Astrocyte (in vitro differentiated cells and primary cell): ENCODE measurements at regions not wholly inside any gene's neighbourhood (a gene's known extent, or its start where the extent isn't known, plus 50 kb on each side); places are given as distances from the start of the nearest gene placed in this dataset.

Source experiments
- DNase-seq: peaks from one replicate; pipeline ENCODE4 v3.0.0-alpha.2; 2010; ENCODE audit warnings: low read depth
- FAIRE-seq: peaks from 2 replicates; lab custom pipeline; 2011; peaks lifted over from hg19 to GRCh38; lab: Jason Lieb, UNC
- H2AFZ ChIP-seq: 2 replicates; pipeline ENCODE4 v1.6.0; 2012; ENCODE audit warnings: low read depth, low read length, inconsistent platforms
- H3K27ac ChIP-seq: 2 replicates; pipeline ENCODE4 v1.5.1; 2011; ENCODE audit warnings: low read depth, low read length, inconsistent platforms
- H3K27me3 ChIP-seq: 2 replicates; pipeline ENCODE4 v1.6.0; 2011; ENCODE audit warnings: low read length, inconsistent platforms; ENCODE audit not compliant: insufficient read depth
- H3K36me3 ChIP-seq: 2 replicates; pipeline ENCODE4 v1.5.1; 2011; ENCODE audit warnings: low read length, inconsistent platforms; ENCODE audit not compliant: insufficient read depth
- H3K4me1 ChIP-seq: 2 replicates; pipeline ENCODE4 v1.5.1; 2011; ENCODE audit warnings: low read length, inconsistent platforms; ENCODE audit not compliant: insufficient read depth
- H3K4me2 ChIP-seq: 2 replicates; pipeline ENCODE4 v1.6.0; 2012; ENCODE audit warnings: low read length, inconsistent platforms
- H3K4me3 ChIP-seq: 2 replicates; pipeline ENCODE4 v1.5.1; 2011; ENCODE audit warnings: low read depth, mild to moderate bottlenecking, low read length, inconsistent platforms; ENCODE audit not compliant: insufficient read depth
- H3K79me2 ChIP-seq: 2 replicates; pipeline ENCODE4 v1.6.0; 2012; ENCODE audit warnings: mild to moderate bottlenecking, low read length, inconsistent platforms; ENCODE audit not compliant: insufficient read depth
- H3K9ac ChIP-seq: 2 replicates; pipeline ENCODE4 v1.6.0; 2012; ENCODE audit warnings: mild to moderate bottlenecking, low read length, inconsistent platforms
- H3K9me3 ChIP-seq: 2 replicates; pipeline ENCODE4 v1.5.1; 2012; ENCODE audit warnings: low read depth, mild to moderate bottlenecking, low read length, inconsistent platforms; ENCODE audit not compliant: insufficient read depth
- H4K20me1 ChIP-seq: 2 replicates; pipeline ENCODE4 v1.6.0; 2012; ENCODE audit warnings: low read length, inconsistent platforms; ENCODE audit not compliant: insufficient read depth
- H3K27ac Mint-ChIP-seq: one replicate; pipeline ENCODE4 v1.8.0; 2021; ENCODE audit warnings: mild to moderate bottlenecking, mixed read lengths; ENCODE audit not compliant: unreplicated experiment
- H3K27me3 Mint-ChIP-seq: one replicate; pipeline ENCODE4 v1.8.0; 2021; ENCODE audit warnings: low read depth, mixed read lengths; ENCODE audit not compliant: unreplicated experiment
- H3K36me3 Mint-ChIP-seq: one replicate; pipeline ENCODE4 v1.8.0; 2021; ENCODE audit warnings: low read depth, mixed read lengths; ENCODE audit not compliant: unreplicated experiment
- H3K4me1 Mint-ChIP-seq: one replicate; pipeline ENCODE4 v1.8.0; 2021; ENCODE audit warnings: low read depth, mixed read lengths; ENCODE audit not compliant: unreplicated experiment
- H3K4me3 Mint-ChIP-seq: one replicate; pipeline ENCODE4 v1.8.0; 2021; ENCODE audit warnings: mild to moderate bottlenecking, moderate library complexity, mixed read lengths; ENCODE audit not compliant: unreplicated experiment
- H3K9me3 Mint-ChIP-seq: one replicate; pipeline ENCODE4 v1.8.0; 2021; ENCODE audit warnings: mild to moderate bottlenecking, mixed read lengths; ENCODE audit not compliant: unreplicated experiment
- CTCF ChIP-seq: IDR thresholded peaks from 2 replicates; pipeline ENCODE4 v1.5.1; 2011; ENCODE audit warnings: low read depth, mild to moderate bottlenecking, inconsistent platforms, low read length, moderate library complexity; ENCODE audit not compliant: insufficient read depth
- EZH2 ChIP-seq: IDR thresholded peaks from 2 replicates; pipeline ENCODE4 v1.6.1; 2012; ENCODE audit warnings: mild to moderate bottlenecking, low read length, inconsistent platforms; ENCODE audit not compliant: insufficient read depth

GRCh38 chr3:193915613-193916012 lies 220.3 kb upstream of the HES1 start:
- Histone ChIP-seq H3K9ac (no peak overlapping the region), H3K4me2 (no peak overlapping the region), H2AFZ (no peak overlapping the region), H3K9me3 (no peaks in the 10 kb centered on the region), H3K27me3 (peaks cover 37% of the 10 kb centered on the region), H3K4me3 (no peak overlapping the region), H3K79me2 (no peaks in the 10 kb centered on the region), H3K27ac (no peak overlapping the region), H3K4me1 (no peaks in the 10 kb centered on the region), H3K36me3 (no peaks in the 10 kb centered on the region), H4K20me1 (no peaks in the 10 kb centered on the region)
- Mint-ChIP-seq H3K4me1 (no peaks in the 10 kb centered on the region), H3K27me3 (peaks cover 76% of the 10 kb centered on the region), H3K27ac (no peak overlapping the region), H3K36me3 (no peaks in the 10 kb centered on the region), H3K4me3 (no peak overlapping the region), H3K9me3 (peaks cover 5% of the 10 kb centered on the region)
- FAIRE-seq: no peak
- TF ChIP-seq CTCF (no peak), EZH2 (no peak)
- DNase-seq: no peak

- DNase-seq (no peak), FAIRE-seq (no peak)
- no peaks in the 10 kb centered on the region for H3K4me1 Mint-ChIP-seq
- TF ChIP-seq EZH2: no peak
- TF ChIP-seq CTCF: no peak
- Histone ChIP-seq H3K4me1 (no peaks in the 10 kb centered on the region), H3K79me2 (no peaks in the 10 kb centered on the region), H3K4me3 (no peak overlapping the region), H3K27ac (no peak overlapping the region), H3K27me3 (peaks cover 29% of the 10 kb centered on the region), H3K36me3 (no peaks in the 10 kb centered on the region), H4K20me1 (no peaks in the 10 kb centered on the region), H3K9me3 (no peaks in the 10 kb centered on the region), H2AFZ (no peak overlapping the region), H3K9ac (no peak overlapping the region), H3K4me2 (no peak overlapping the region)
- H3K27me3 Mint-ChIP-seq: peaks cover 76% of the 10 kb centered on the region
- no peak overlapping the region for H3K27ac Mint-ChIP-seq
- peaks cover 13% of the 10 kb centered on the region for H3K9me3 Mint-ChIP-seq
- H3K4me3 Mint-ChIP-seq: no peak overlapping the region
- H3K36me3 Mint-ChIP-seq: peaks cover 2% of the 10 kb centered on the region
Observed at GRCh38 chr3:193917158-193917557, 218.8 kb upstream of the HES1 start.

- Histone ChIP-seq H3K79me2 (no peaks in the 10 kb centered on the region), H3K36me3 (no peaks in the 10 kb centered on the region), H3K9me3 (peaks cover 12% of the 10 kb centered on the region), H3K27me3 (peaks cover 19% of the 10 kb centered on the region), H3K4me2 (no peak overlapping the region), H2AFZ (no peak overlapping the region), H3K9ac (no peak overlapping the region), H3K4me1 (no peaks in the 10 kb centered on the region), H3K27ac (no peak overlapping the region), H3K4me3 (no peak overlapping the region), H4K20me1 (no peaks in the 10 kb centered on the region)
- Mint-ChIP-seq H3K9me3 (peaks cover 38% of the 10 kb centered on the region), H3K27me3 (peaks cover 62% of the 10 kb centered on the region), H3K27ac (no peak overlapping the region), H3K36me3 (peaks cover 2% of the 10 kb centered on the region), H3K4me1 (no peaks in the 10 kb centered on the region), H3K4me3 (no peak overlapping the region)
- DNase-seq (no peak), FAIRE-seq (no peak)
- TF ChIP-seq EZH2 (no peak), CTCF (no peak)
Observed at GRCh38 chr3:193921465-193921864, 214.5 kb upstream of the HES1 start.
